ENCODE measurements at regions not wholly inside any gene's neighbourhood (a gene's known extent, or its start where the extent isn't known, plus 50 kb on each side); places are given as distances from the start of the nearest gene placed in this dataset.

GRCh38 chr1:147083919-147084272 is 88.4 kb downstream of the PRKAB2 start:
- TF ChIP-seq CTCF (conservative IDR thresholded peaks at IDR 0.05; ENCODE audit: low read length) = no peak
- TF ChIP-seq EZH2phosphoT487 (IDR thresholded peaks at IDR 0.05; ENCODE audit: borderline replicate concordance, low read depth, low read length) = no peak

Data from OCI-LY7 (cell line).